HepG2 (cell line): ENCODE measurements at regions not wholly inside any gene's neighbourhood (a gene's known extent, or its start where the extent isn't known, plus 50 kb on each side); places are given as distances from the start of the nearest gene placed in this dataset.

ENCODE experiments used
- ATAC-seq: fragments of 200-7000 bp; cut with Tn5 transposase; 3 replicates; pipeline ENCODE4 v1.9.1; 2020; ENCODE audit warnings: mild to moderate bottlenecking, moderate library complexity
- BruUV-seq: library from RNA; stranded (reverse); fragments of 400-500 nt; replicated peaks from 2 replicates; lab custom pipeline; 2021; lab: Mats Ljungman, UMichigan
- CTCF ChIA-PET: fragments of 300-600 bp; formaldehyde crosslinking; extraction: SDS; loops from one replicate; lab custom pipeline; 2021; ENCODE audit warnings: low total read pairs, inconsistent platforms, low intra/inter-chr PET ratio; lab: Yijun Ruan, JAX
- POLR2A ChIA-PET: fragments of 350-600 bp; sonication (Branson Sonifier 250); formaldehyde crosslinking; loops from one replicate; lab custom pipeline; 2020; ENCODE audit warnings: antibody characterized with exemption, inconsistent platforms; lab: Yijun Ruan, JAX
- DNase-seq: peaks from one replicate; pipeline ENCODE4 v3.0.0-alpha.2; 2015; ENCODE audit warnings: low spot score
- FAIRE-seq: peaks from 3 replicates; lab custom pipeline; 2011; peaks lifted over from hg19 to GRCh38; lab: Jason Lieb, UNC
- H2AFZ ChIP-seq: one replicate; pipeline ENCODE4 v1.6.1; 2011; ENCODE audit warnings: low read length, inconsistent platforms
- H3K27ac ChIP-seq: fragments of 300-600 bp; 3 replicates; pipeline ENCODE4 v1.8.0; 2011; ENCODE audit warnings: mixed run types, mild to moderate bottlenecking, mixed read lengths, low read length, inconsistent platforms; ENCODE audit not compliant: insufficient read depth; ENCODE audit errors: extremely low read length
- H3K27me3 ChIP-seq, 2 experiments: fragments of 200-600 bp in 1 of 2; 2 replicates in 1 of 2; 3 replicates in 1 of 2; pipeline versions ENCODE4 v1.6.0 to v1.8.0; 2011; ENCODE audit warnings: low read length in 2 of 2, mild to moderate bottlenecking in 2 of 2, moderate library complexity in 2 of 2, inconsistent platforms in 1 of 2; ENCODE audit not compliant: insufficient read depth in 2 of 2, control insufficient read depth in 1 of 2
- H3K36me3 ChIP-seq, 2 experiments: fragments of 200-600 bp in 1 of 2; replicated peaks in 1 of 2; 2 replicates in 1 of 2; 3 replicates in 1 of 2; pipeline versions ENCODE4 v1.5.1 to v1.8.0; 2011; ENCODE audit warnings: low read length in 2 of 2, inconsistent platforms in 1 of 2; ENCODE audit not compliant: insufficient read depth in 2 of 2, control insufficient read depth in 1 of 2
- H3K4me1 ChIP-seq: 2 replicates; pipeline ENCODE4 v1.5.1; 2012; ENCODE audit warnings: low read length, inconsistent platforms; ENCODE audit not compliant: insufficient read depth
- H3K4me2 ChIP-seq: 2 replicates; pipeline ENCODE4 v1.6.0; 2011; ENCODE audit warnings: low read depth, low read length, inconsistent platforms
- H3K4me3 ChIP-seq, 3 experiments: fragments of 200-600 bp in 1 of 3; sonication (generic), shearing (Covaris generic) in 1 of 3; replicated peaks in 1 of 3; 2 replicates each; pipeline ENCODE4 v1.5.1; 2011 to 2016; ENCODE audit warnings: low read length in 3 of 3, inconsistent platforms in 2 of 3, low read depth in 2 of 3, mild to moderate bottlenecking in 2 of 3, control low read depth in 1 of 3, mixed read lengths in 1 of 3; ENCODE audit not compliant: insufficient read depth in 1 of 3
- H3K79me2 ChIP-seq: one replicate; pipeline ENCODE4 v1.6.1; 2011; ENCODE audit warnings: low read length, inconsistent platforms; ENCODE audit not compliant: insufficient read depth
- H3K9ac ChIP-seq: 2 replicates; pipeline ENCODE4 v1.6.0; 2011; ENCODE audit warnings: mild to moderate bottlenecking, low read depth, low read length, inconsistent platforms; ENCODE audit not compliant: insufficient read depth
- H3K9me3 ChIP-seq: 2 replicates; pipeline ENCODE4 v1.5.1; 2012; ENCODE audit warnings: mild to moderate bottlenecking, low read length
- H4K20me1 ChIP-seq: 2 replicates; pipeline ENCODE4 v1.6.0; 2011; ENCODE audit warnings: inconsistent platforms, mild to moderate bottlenecking, low read length, moderate library complexity; ENCODE audit not compliant: insufficient read depth
- ELF4 ChIP-seq: sonication (generic); formaldehyde crosslinking; IDR thresholded peaks from 2 replicates; pipeline ENCODE4 v1.5.0; 2020; ENCODE audit warnings: missing genetic modification reagents, mild to moderate bottlenecking, moderate library complexity, borderline replicate concordance
- HMG20B ChIP-seq: conservative IDR thresholded peaks from 2 replicates; pipeline ENCODE4 v1.6.1; 2016; ENCODE audit warnings: missing genetic modification reagents, missing compliant biosample characterization
- HNRNPH1 ChIP-seq: fragments of 200-400 bp; formaldehyde crosslinking; optimal IDR thresholded peaks from 2 replicates; pipeline ENCODE3; 2017; ENCODE audit warnings: mild to moderate bottlenecking, low read depth, low read length
- JARID2 ChIP-seq: sonication (generic); formaldehyde crosslinking; IDR thresholded peaks from 2 replicates; pipeline ENCODE4 v1.8.1; 2023; ENCODE audit warnings: missing genetic modification reagents, inconsistent platforms; ENCODE audit not compliant: insufficient replicate concordance
- NFRKB ChIP-seq: fragments of 450-650 bp; IDR thresholded peaks from 2 replicates; pipeline ENCODE4 v1.6.1; 2017
- YEATS2 ChIP-seq: sonication (generic); formaldehyde crosslinking; IDR thresholded peaks from 2 replicates; pipeline ENCODE4 v1.4.0; 2020; ENCODE audit warnings: missing genetic modification reagents, borderline replicate concordance
- ZNF629 ChIP-seq: sonication (generic); formaldehyde crosslinking; conservative IDR thresholded peaks from 2 replicates; pipeline ENCODE4 v1.5.0; 2020; ENCODE audit warnings: missing genetic modification reagents
- ZNF737 ChIP-seq: sonication (generic); formaldehyde crosslinking; IDR thresholded peaks from 2 replicates; pipeline ENCODE4 v1.5.0; 2020; ENCODE audit warnings: missing genetic modification reagents, mild to moderate bottlenecking, borderline replicate concordance
- WGBS: methylation state at CpG from one replicate; pipeline ENCODE4 v1.1.6; 2017; ENCODE audit warnings: low lambda C conversion rate; 5-methylcytosine and 5-hydroxymethylcytosine counted together
- in situ Hi-C: cut with HindIII; loops from 2 replicates; pipeline ENCODE4 v1.10.0; 2017; ENCODE audit warnings: low pct_unique_long_range_greater_than_20kb; ENCODE audit not compliant: extremely low pct_ligation_motif_present
- intact Hi-C: fragments of 100-400 bp; cut with micrococcal nuclease; formaldehyde crosslinking; loops from one replicate; pipeline ENCODE4 v1.10.0; 2022; ENCODE audit not compliant: unreplicated experiment
- TF ChIP-seq, protein P1 (sequence below): sonication (generic); formaldehyde crosslinking; IDR thresholded peaks from 2 replicates; pipeline ENCODE4 v1.4.0; 2020; ENCODE audit warnings: missing genetic modification reagents, borderline replicate concordance

GRCh38 chr5:17440766-17441165 is 57.3 kb upstream of the TAF11L2 start (continued):
- TF ChIP-seq JARID2 (CRISPR knock-in tag) (no peak), NFRKB (no peak), ZNF629 (CRISPR knock-in tag) (no peak), ZNF737 (CRISPR knock-in tag) (no peak), HNRNPH1 (no peak), HMG20B (CRISPR knock-in tag) (no peak)
- TF ChIP-seq, protein P1, sequence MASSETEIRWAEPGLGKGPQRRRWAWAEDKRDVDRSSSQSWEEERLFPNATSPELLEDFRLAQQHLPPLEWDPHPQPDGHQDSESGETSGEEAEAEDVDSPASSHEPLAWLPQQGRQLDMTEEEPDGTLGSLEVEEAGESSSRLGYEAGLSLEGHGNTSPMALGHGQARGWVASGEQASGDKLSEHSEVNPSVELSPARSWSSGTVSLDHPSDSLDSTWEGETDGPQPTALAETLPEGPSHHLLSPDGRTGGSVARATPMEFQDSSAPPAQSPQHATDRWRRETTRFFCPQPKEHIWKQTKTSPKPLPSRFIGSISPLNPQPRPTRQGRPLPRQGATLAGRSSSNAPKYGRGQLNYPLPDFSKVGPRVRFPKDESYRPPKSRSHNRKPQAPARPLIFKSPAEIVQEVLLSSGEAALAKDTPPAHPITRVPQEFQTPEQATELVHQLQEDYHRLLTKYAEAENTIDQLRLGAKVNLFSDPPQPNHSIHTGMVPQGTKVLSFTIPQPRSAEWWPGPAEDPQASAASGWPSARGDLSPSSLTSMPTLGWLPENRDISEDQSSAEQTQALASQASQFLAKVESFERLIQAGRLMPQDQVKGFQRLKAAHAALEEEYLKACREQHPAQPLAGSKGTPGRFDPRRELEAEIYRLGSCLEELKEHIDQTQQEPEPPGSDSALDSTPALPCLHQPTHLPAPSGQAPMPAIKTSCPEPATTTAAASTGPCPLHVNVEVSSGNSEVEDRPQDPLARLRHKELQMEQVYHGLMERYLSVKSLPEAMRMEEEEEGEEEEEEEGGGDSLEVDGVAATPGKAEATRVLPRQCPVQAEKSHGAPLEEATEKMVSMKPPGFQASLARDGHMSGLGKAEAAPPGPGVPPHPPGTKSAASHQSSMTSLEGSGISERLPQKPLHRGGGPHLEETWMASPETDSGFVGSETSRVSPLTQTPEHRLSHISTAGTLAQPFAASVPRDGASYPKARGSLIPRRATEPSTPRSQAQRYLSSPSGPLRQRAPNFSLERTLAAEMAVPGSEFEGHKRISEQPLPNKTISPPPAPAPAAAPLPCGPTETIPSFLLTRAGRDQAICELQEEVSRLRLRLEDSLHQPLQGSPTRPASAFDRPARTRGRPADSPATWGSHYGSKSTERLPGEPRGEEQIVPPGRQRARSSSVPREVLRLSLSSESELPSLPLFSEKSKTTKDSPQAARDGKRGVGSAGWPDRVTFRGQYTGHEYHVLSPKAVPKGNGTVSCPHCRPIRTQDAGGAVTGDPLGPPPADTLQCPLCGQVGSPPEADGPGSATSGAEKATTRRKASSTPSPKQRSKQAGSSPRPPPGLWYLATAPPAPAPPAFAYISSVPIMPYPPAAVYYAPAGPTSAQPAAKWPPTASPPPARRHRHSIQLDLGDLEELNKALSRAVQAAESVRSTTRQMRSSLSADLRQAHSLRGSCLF (CRISPR knock-in tag), result no peak

GRCh38 chr5:17441351-17441750 is 56.7 kb upstream of the TAF11L2 start:
- 0% methylated on average over 2 of the region's 3 CpGs for WGBS
- Histone ChIP-seq H3K27ac (no peak overlapping the region), H2AFZ (no peak overlapping the region), H3K79me2 (no peaks in the 10 kb centered on the region), H3K36me3 (no peaks in the 10 kb centered on the region), H3K4me3 (no peak overlapping the region), H3K4me1 (no peaks in the 10 kb centered on the region), H3K9me3 (no peaks in the 10 kb centered on the region), H4K20me1 (no peaks in the 10 kb centered on the region), H3K4me2 (no peak overlapping the region), H3K9ac (no peak overlapping the region), H3K27me3 (no peaks in the 10 kb centered on the region)
- ChIA-PET CTCF (no interaction called here), POLR2A (no interaction called here)
- ATAC-seq (no peak), DNase-seq (no peak), FAIRE-seq (no peak)
- no peak for TF ChIP-seq YEATS2
- TF ChIP-seq ELF4, result no peak
- in situ Hi-C loops, result no loop called here
- BruUV-seq, result no TSS peak
- intact Hi-C loops, result no loop called here
